ENCODE measurements at regions not wholly inside any gene's neighbourhood (a gene's known extent, or its start where the extent isn't known, plus 50 kb on each side); places are given as distances from the start of the nearest gene placed in this dataset.
A peak's percentile ranks its signal among the peaks of the same experiment; 100 is the strongest.

DNA sequence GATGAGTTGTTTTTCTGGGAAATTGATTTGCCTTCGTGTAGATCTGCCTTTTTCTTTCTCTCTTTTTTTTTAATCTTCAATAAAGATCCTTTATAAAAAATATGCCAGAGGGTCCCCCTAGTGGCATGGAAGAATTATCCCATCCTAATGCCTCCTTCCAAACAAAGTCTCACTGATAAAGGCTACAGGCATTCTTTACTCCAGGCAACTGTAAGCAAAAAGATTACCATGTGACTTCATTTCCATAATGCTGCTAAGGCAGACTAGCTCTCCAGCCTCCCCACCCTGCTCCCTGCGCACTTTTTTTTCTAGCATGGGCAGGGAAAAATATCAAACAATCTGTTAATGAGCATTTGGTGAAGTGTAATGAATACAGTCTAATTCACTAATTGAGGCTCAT is 220.2 kb upstream of the CDH8 start:
- DNase-seq (ENCODE audit: low read depth): no peak
- TF ChIP-seq, protein P1, sequence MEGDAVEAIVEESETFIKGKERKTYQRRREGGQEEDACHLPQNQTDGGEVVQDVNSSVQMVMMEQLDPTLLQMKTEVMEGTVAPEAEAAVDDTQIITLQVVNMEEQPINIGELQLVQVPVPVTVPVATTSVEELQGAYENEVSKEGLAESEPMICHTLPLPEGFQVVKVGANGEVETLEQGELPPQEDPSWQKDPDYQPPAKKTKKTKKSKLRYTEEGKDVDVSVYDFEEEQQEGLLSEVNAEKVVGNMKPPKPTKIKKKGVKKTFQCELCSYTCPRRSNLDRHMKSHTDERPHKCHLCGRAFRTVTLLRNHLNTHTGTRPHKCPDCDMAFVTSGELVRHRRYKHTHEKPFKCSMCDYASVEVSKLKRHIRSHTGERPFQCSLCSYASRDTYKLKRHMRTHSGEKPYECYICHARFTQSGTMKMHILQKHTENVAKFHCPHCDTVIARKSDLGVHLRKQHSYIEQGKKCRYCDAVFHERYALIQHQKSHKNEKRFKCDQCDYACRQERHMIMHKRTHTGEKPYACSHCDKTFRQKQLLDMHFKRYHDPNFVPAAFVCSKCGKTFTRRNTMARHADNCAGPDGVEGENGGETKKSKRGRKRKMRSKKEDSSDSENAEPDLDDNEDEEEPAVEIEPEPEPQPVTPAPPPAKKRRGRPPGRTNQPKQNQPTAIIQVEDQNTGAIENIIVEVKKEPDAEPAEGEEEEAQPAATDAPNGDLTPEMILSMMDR (IDR thresholded peaks at IDR 0.05; ENCODE audit: low read depth, low read length, missing control alignments): no peak
- H3K4me3 ChIP-seq (ENCODE audit: low read depth, low read length): no peak overlapping the region

DNA sequence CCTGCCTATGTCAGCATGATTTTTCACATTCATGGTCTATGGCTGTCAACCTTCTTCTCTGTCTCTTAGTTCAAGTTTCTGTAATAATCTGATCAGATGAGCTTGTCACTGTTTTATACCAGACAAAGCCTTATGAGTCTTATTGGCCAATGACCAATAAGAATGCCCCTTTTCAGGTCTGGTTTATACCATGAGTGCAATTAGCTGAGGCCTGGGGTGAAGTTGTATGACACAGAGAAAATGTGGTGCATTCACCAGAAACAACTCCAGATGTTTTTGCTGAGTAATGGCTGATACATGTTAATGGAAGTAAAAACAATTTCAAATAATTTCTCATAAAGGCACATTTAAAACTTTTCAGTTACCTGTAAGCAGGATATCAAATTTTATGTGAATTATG is 218.6 kb upstream of the CDH8 start:
- TF ChIP-seq, protein P1 (IDR thresholded peaks at IDR 0.05; ENCODE audit: low read depth, low read length, missing control alignments): no peak
- no peak overlapping the region for H3K4me3 ChIP-seq (ENCODE audit: low read depth, low read length)
- no peak for DNase-seq (ENCODE audit: low read depth)

DNA sequence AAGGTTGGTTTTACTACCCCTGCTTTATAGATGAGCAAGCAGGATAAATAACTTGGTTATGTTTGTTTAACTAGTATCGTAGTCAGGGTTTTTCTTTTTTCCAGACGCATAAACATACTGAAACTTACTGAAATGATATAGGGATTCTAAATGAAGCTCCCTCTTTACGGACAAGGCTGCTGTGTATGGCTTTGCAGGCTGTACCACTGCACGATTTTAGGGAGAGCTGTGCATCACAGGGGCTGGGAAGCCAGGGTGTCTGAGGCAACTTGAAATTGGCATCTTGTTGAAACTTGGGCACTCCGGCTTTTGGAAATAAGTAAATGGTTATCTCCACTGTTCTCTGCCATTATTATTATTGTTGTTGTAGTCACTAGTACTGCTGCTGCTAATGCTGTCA is 218.1 kb upstream of the CDH8 start:
- no peak overlapping the region for H3K4me3 ChIP-seq (ENCODE audit: low read depth, low read length)
- no peak for DNase-seq (ENCODE audit: low read depth)
- TF ChIP-seq, protein P1 (IDR thresholded peaks at IDR 0.05; ENCODE audit: low read depth, low read length, missing control alignments): no peak

DNA sequence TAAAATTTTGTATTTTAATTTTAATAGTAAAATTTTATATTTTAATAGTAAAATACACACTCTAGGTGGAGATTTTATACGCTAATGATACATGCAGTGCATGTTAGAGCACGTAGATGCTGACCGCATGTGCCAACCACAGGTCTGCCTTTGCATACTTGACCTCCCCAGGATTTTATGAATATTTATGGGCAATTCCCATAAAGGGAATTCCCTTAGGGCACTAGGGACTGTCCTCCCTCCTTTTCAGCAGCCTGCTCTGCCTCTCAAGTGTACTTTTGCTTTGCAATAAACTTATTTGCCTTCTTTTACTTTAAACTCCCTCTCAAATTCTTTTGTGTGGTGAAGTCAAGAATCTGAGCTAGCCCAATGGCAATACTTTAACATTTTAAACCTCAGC is 217.7 kb upstream of the CDH8 start:
- DNase-seq (ENCODE audit: low read depth): no peak
- H3K4me3 ChIP-seq (ENCODE audit: low read depth, low read length): no peak overlapping the region
- TF ChIP-seq, protein P1 (IDR thresholded peaks at IDR 0.05; ENCODE audit: low read depth, low read length, missing control alignments): no peak

DNA sequence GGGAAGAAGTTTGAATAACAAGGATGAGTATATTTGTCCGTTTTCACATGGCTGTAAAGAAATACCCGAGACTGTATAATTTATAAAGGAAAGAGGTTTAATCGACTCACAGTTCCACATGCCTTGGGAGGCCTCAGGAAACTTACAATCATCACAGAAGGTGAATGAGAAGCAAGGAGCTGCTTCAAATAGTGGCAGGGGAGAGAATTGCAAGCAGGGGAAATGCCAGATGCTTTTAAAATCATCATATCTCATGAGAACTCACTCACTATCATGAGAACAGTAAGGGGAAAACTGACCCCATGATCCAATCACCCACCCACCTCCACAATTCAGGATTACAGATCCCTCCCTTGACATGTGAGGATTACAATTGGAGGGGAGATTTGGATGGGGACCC is 212.8 kb upstream of the CDH8 start:
- no peak overlapping the region for H3K4me3 ChIP-seq (ENCODE audit: low read depth, low read length)
- no peak for DNase-seq (ENCODE audit: low read depth)
- TF ChIP-seq, protein P1 (IDR thresholded peaks at IDR 0.05; ENCODE audit: low read depth, low read length, missing control alignments): no peak

DNA sequence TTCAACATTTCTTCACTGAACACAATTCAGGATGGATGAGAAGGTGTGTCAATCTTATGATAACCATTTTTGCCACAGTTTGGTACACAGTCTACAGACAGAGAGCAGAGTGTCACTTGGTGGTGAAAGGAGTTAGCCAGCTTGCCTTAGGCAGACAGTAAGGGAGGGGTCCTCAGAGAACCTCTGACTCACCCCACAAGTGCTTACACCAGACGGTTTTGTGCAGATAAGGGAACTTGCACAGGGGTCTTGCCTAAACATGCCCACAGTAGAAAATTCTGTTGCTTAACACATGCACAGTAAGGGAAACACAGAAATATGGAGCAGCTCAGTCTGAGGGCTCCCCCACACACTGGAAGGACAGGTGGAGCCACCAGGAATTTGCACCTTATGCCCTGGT is 204.5 kb upstream of the CDH8 start:
- TF ChIP-seq, protein P1 (IDR thresholded peaks at IDR 0.05; ENCODE audit: low read depth, low read length, missing control alignments): no peak
- no peak overlapping the region for H3K4me3 ChIP-seq (ENCODE audit: low read depth, low read length)
- DNase-seq (ENCODE audit: low read depth): no peak

DNA sequence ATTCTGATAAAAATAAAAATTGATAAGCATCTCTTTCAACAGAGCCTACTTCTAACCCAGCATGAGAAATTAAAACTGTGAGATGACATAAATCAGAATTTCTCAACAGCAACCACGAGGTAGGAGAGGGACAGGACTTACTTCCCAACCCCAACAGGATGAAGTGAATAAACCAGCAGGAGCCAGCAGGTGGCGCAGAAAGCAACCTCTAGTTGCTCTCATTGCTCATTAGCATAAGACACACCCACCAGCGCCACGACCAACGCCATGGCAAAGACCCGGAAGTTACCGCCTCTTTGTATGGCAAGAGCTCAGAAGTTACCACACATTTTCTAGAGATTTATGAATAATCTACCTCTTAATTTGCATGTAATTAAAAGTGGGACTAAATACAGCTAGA is 189.4 kb upstream of the CDH8 start:
- H3K4me3 ChIP-seq (ENCODE audit: low read depth, low read length): no peak overlapping the region

More for the DNA sequence above, 189.4 kb upstream of the CDH8 start:
- no peak for DNase-seq (ENCODE audit: low read depth)
- TF ChIP-seq, protein P1 (IDR thresholded peaks at IDR 0.05; ENCODE audit: low read depth, low read length, missing control alignments): peak; percentile 31

Data from GM12864 (cell line).